ENCODE measurements at regions not wholly inside any gene's neighbourhood (a gene's known extent, or its start where the extent isn't known, plus 50 kb on each side); places are given as distances from the start of the nearest gene placed in this dataset.
A peak's percentile ranks its signal among the peaks of the same experiment; 100 is the strongest.

- TF ChIP-seq, protein P1, sequence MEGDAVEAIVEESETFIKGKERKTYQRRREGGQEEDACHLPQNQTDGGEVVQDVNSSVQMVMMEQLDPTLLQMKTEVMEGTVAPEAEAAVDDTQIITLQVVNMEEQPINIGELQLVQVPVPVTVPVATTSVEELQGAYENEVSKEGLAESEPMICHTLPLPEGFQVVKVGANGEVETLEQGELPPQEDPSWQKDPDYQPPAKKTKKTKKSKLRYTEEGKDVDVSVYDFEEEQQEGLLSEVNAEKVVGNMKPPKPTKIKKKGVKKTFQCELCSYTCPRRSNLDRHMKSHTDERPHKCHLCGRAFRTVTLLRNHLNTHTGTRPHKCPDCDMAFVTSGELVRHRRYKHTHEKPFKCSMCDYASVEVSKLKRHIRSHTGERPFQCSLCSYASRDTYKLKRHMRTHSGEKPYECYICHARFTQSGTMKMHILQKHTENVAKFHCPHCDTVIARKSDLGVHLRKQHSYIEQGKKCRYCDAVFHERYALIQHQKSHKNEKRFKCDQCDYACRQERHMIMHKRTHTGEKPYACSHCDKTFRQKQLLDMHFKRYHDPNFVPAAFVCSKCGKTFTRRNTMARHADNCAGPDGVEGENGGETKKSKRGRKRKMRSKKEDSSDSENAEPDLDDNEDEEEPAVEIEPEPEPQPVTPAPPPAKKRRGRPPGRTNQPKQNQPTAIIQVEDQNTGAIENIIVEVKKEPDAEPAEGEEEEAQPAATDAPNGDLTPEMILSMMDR (IDR thresholded peaks at IDR 0.05 in 2 of 3, conservative IDR thresholded peaks at IDR 0.05 in 1 of 3; ENCODE audit: control insufficient read depth in 2 of 3, extremely low read depth in 1 of 3, insufficient read depth in 1 of 3, low read depth in 3 of 3, low read length in 3 of 3), result peak; percentile 85 to 92 (median 86)
- TF ChIP-seq JUNB (IDR thresholded peaks at IDR 0.05), result no peak
- no peak for TF ChIP-seq ASH2L (IDR thresholded peaks at IDR 0.05; ENCODE audit: borderline replicate concordance, low read depth)
- no peak for TF ChIP-seq ZZZ3 (IDR thresholded peaks at IDR 0.05; ENCODE audit: control insufficient read depth, insufficient read length, low read depth)
- no peak for TF ChIP-seq CHD2 (IDR thresholded peaks at IDR 0.05; ENCODE audit: borderline replicate concordance, low read depth, low read length)
- TF ChIP-seq ZNF622 (IDR thresholded peaks at IDR 0.05), result no peak
- TF ChIP-seq, protein P2, sequence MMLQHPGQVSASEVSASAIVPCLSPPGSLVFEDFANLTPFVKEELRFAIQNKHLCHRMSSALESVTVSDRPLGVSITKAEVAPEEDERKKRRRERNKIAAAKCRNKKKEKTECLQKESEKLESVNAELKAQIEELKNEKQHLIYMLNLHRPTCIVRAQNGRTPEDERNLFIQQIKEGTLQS (IDR thresholded peaks at IDR 0.05; ENCODE audit: borderline replicate concordance, extremely low read depth, low read depth, low read length), result no peak
- no peak for TF ChIP-seq NFYB (IDR thresholded peaks at IDR 0.05; ENCODE audit: insufficient read depth, low read depth, low read length)
- TF ChIP-seq HDAC6 (IDR thresholded peaks at IDR 0.05; ENCODE audit: unreplicated experiment), result no peak
- TF ChIP-seq MEF2A (IDR thresholded peaks at IDR 0.05; ENCODE audit: insufficient read depth, low read depth, low read length), result no peak
- TF ChIP-seq SMARCA5 (IDR thresholded peaks at IDR 0.05), result peak; percentile 73; the same call in 1 of the 2 replicates
- no peak for TF ChIP-seq SUZ12 (IDR thresholded peaks at IDR 0.05; ENCODE audit: unreplicated experiment)
- peak; percentile 77 for TF ChIP-seq FOXK2 (IDR thresholded peaks at IDR 0.05)
- TF ChIP-seq SIN3A (IDR thresholded peaks at IDR 0.05; ENCODE audit: low read depth, low read length), result no peak
- TF ChIP-seq GABPA (IDR thresholded peaks at IDR 0.05; ENCODE audit: low read depth), result no peak
- no peak for TF ChIP-seq SP1 (IDR thresholded peaks at IDR 0.05; ENCODE audit: low read depth, low read length)
- peak; percentile 86 for TF ChIP-seq RAD21 (IDR thresholded peaks at IDR 0.05; ENCODE audit: insufficient read depth, low read depth, low read length)
- TF ChIP-seq ZNF384 (IDR thresholded peaks at IDR 0.05; ENCODE audit: borderline replicate concordance, low read depth, low read length), result no peak
- no peak; the same call in 1 of the 2 replicates for TF ChIP-seq IKZF1 (conservative IDR thresholded peaks at IDR 0.05)
- no peak for TF ChIP-seq EED (IDR thresholded peaks at IDR 0.05; ENCODE audit: low read depth)
- TF ChIP-seq, protein P3, sequence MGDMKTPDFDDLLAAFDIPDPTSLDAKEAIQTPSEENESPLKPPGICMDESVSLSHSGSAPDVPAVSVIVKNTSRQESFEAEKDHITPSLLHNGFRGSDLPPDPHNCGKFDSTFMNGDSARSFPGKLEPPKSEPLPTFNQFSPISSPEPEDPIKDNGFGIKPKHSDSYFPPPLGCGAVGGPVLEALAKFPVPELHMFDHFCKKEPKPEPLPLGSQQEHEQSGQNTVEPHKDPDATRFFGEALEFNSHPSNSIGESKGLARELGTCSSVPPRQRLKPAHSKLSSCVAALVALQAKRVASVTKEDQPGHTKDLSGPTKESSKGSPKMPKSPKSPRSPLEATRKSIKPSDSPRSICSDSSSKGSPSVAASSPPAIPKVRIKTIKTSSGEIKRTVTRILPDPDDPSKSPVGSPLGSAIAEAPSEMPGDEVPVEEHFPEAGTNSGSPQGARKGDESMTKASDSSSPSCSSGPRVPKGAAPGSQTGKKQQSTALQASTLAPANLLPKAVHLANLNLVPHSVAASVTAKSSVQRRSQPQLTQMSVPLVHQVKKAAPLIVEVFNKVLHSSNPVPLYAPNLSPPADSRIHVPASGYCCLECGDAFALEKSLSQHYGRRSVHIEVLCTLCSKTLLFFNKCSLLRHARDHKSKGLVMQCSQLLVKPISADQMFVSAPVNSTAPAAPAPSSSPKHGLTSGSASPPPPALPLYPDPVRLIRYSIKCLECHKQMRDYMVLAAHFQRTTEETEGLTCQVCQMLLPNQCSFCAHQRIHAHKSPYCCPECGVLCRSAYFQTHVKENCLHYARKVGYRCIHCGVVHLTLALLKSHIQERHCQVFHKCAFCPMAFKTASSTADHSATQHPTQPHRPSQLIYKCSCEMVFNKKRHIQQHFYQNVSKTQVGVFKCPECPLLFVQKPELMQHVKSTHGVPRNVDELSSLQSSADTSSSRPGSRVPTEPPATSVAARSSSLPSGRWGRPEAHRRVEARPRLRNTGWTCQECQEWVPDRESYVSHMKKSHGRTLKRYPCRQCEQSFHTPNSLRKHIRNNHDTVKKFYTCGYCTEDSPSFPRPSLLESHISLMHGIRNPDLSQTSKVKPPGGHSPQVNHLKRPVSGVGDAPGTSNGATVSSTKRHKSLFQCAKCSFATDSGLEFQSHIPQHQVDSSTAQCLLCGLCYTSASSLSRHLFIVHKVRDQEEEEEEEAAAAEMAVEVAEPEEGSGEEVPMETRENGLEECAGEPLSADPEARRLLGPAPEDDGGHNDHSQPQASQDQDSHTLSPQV (IDR thresholded peaks at IDR 0.05), result no peak
- TF ChIP-seq KAT2A (conservative IDR thresholded peaks at IDR 0.05; ENCODE audit: control insufficient read depth, low read depth, low read length), result no peak
- TF ChIP-seq YY1 (IDR thresholded peaks at IDR 0.05; ENCODE audit: low read depth, low read length), result peak; percentile 72
- TF ChIP-seq IKZF2 (IDR thresholded peaks at IDR 0.05), result peak; percentile 15 to 41; a peak in 2 of 4 replicates
- peak; percentile 43 for TF ChIP-seq MEF2B (IDR thresholded peaks at IDR 0.05; ENCODE audit: partially characterized antibody, poor library complexity, severe bottlenecking)
- peak; percentile 96 for TF ChIP-seq ZNF24 (IDR thresholded peaks at IDR 0.05)
- peak; percentile 70 for TF ChIP-seq MTA2 (IDR thresholded peaks at IDR 0.05; ENCODE audit: low read depth)
Observed at GRCh38 chr6:53410508-53411258, 61.9 kb upstream of the ELOVL5 start (continued).

Measured in GM12878 (cell line).